T-helper 2 cell treated with Interferon-gamma antibody and Interleukin-4, amounts not matched to agents 5 μg/mL and 100 μg/mL, for 36 hours (primary cell): ENCODE measurements at regions not wholly inside any gene's neighbourhood (a gene's known extent, or its start where the extent isn't known, plus 50 kb on each side); places are given as distances from the start of the nearest gene placed in this dataset.
"Not testable (repeated sequence)": the region's sequence is repeated elsewhere in the genome, so short reads cannot be mapped to it uniquely, and the experiment has no call there.

Experiments used
- DNase-seq: peaks from one replicate; pipeline ENCODE4 v3.0.0; 2021; ENCODE audit warnings: low spot score
- H3K27ac Mint-ChIP-seq: one replicate; pipeline ENCODE4 v1.8.0; 2021; ENCODE audit warnings: mild to moderate bottlenecking, mixed read lengths
- H3K27me3 Mint-ChIP-seq: one replicate; pipeline ENCODE4 v1.8.0; 2021; ENCODE audit warnings: low read depth, mixed read lengths
- H3K36me3 Mint-ChIP-seq: one replicate; pipeline ENCODE4 v1.8.0; 2021; ENCODE audit warnings: low read depth, mixed read lengths
- H3K4me1 Mint-ChIP-seq: one replicate; pipeline ENCODE4 v1.8.0; 2021; ENCODE audit warnings: low read depth, mixed read lengths
- H3K4me3 Mint-ChIP-seq: one replicate; pipeline ENCODE4 v1.8.0; 2022; ENCODE audit warnings: mild to moderate bottlenecking, moderate library complexity, mixed read lengths
- H3K9me3 Mint-ChIP-seq: one replicate; pipeline ENCODE4 v1.8.0; 2021; ENCODE audit warnings: mixed read lengths

- Mint-ChIP-seq H3K27me3 (peaks cover 3% of the 10 kb centered on the region), H3K36me3 (no peaks in the 10 kb centered on the region), H3K4me1 (no peaks in the 10 kb centered on the region), H3K9me3 (no peaks in the 10 kb centered on the region), H3K27ac (no peak overlapping the region), H3K4me3 (no peak overlapping the region)
- DNase-seq, result no peak
Measured at GRCh38 chrX:21168401-21169160, 205.6 kb upstream of the CNKSR2 start.

GRCh38 chrX:21171181-21171580 lies 203.0 kb upstream of the CNKSR2 start:
- Mint-ChIP-seq H3K9me3 (no peaks in the 10 kb centered on the region), H3K36me3 (no peaks in the 10 kb centered on the region), H3K27ac (no peak overlapping the region), H3K27me3 (no peaks in the 10 kb centered on the region), H3K4me3 (no peak overlapping the region), H3K4me1 (no peaks in the 10 kb centered on the region)
- DNase-seq, result no peak

- no peaks in the 10 kb centered on the region for H3K9me3 Mint-ChIP-seq
- no peaks in the 10 kb centered on the region for H3K27me3 Mint-ChIP-seq
- no peak for DNase-seq
- no peaks in the 10 kb centered on the region for H3K4me1 Mint-ChIP-seq
- H3K27ac Mint-ChIP-seq, result no peak overlapping the region
- H3K36me3 Mint-ChIP-seq, result no peaks in the 10 kb centered on the region
- no peak overlapping the region for H3K4me3 Mint-ChIP-seq
Measured at GRCh38 chrX:21174439-21174838, 199.8 kb upstream of the CNKSR2 start.

GRCh38 chrX:21176921-21177571 lies 197.2 kb upstream of the CNKSR2 start:
- Mint-ChIP-seq H3K27ac (no peak overlapping the region), H3K4me1 (no peaks in the 10 kb centered on the region), H3K36me3 (no peaks in the 10 kb centered on the region), H3K27me3 (no peaks in the 10 kb centered on the region), H3K9me3 (no peaks in the 10 kb centered on the region), H3K4me3 (no peak overlapping the region)
- DNase-seq, result no peak

GRCh38 chrX:21181232-21181853 lies 192.9 kb upstream of the CNKSR2 start:
- Mint-ChIP-seq H3K4me1 (no peaks in the 10 kb centered on the region), H3K27me3 (no peaks in the 10 kb centered on the region), H3K27ac (no peak overlapping the region), H3K9me3 (no peaks in the 10 kb centered on the region), H3K4me3 (no peak overlapping the region), H3K36me3 (no peaks in the 10 kb centered on the region)
- DNase-seq, result no peak

- Mint-ChIP-seq H3K9me3 (no peaks in the 10 kb centered on the region), H3K4me3 (no peak overlapping the region), H3K27ac (no peak overlapping the region), H3K4me1 (no peaks in the 10 kb centered on the region), H3K36me3 (no peaks in the 10 kb centered on the region), H3K27me3 (no peaks in the 10 kb centered on the region)
- DNase-seq, result no peak
Measured at GRCh38 chrX:21193196-21193595, 181.0 kb upstream of the CNKSR2 start.

GRCh38 chrX:21194526-21194925 lies 179.7 kb upstream of the CNKSR2 start:
- no peaks in the 10 kb centered on the region for H3K36me3 Mint-ChIP-seq
- DNase-seq, result no peak

GRCh38 chrX:21207080-21207479 lies 167.1 kb upstream of the CNKSR2 start:
- Mint-ChIP-seq H3K27me3 (no peaks in the 10 kb centered on the region), H3K4me1 (no peaks in the 10 kb centered on the region)

More at GRCh38 chrX:21194526-21194925, 179.7 kb upstream of the CNKSR2 start:
- H3K9me3 Mint-ChIP-seq, result no peaks in the 10 kb centered on the region
- no peak overlapping the region for H3K27ac Mint-ChIP-seq
- no peaks in the 10 kb centered on the region for H3K4me1 Mint-ChIP-seq
- H3K4me3 Mint-ChIP-seq, result no peak overlapping the region
- no peaks in the 10 kb centered on the region for H3K27me3 Mint-ChIP-seq

GRCh38 chrX:21219208-21219607 lies 155.0 kb upstream of the CNKSR2 start:
- H3K27me3 Mint-ChIP-seq, DNase-seq, H3K4me1 Mint-ChIP-seq, H3K27ac Mint-ChIP-seq, H3K4me3 Mint-ChIP-seq, H3K36me3 Mint-ChIP-seq: not testable (repeated sequence)
- H3K9me3 Mint-ChIP-seq, result peaks cover 11% of the 10 kb centered on the region

More at GRCh38 chrX:21207080-21207479, 167.1 kb upstream of the CNKSR2 start:
- no peak overlapping the region for H3K4me3 Mint-ChIP-seq
- no peaks in the 10 kb centered on the region for H3K36me3 Mint-ChIP-seq
- no peaks in the 10 kb centered on the region for H3K9me3 Mint-ChIP-seq
- no peak for DNase-seq
- H3K27ac Mint-ChIP-seq, result no peak overlapping the region

GRCh38 chrX:21225643-21226042 lies 148.6 kb upstream of the CNKSR2 start:
- H3K27ac Mint-ChIP-seq, result no peak overlapping the region
- no peaks in the 10 kb centered on the region for H3K4me1 Mint-ChIP-seq
- H3K9me3 Mint-ChIP-seq, result peaks cover 11% of the 10 kb centered on the region
- H3K4me3 Mint-ChIP-seq, result no peak overlapping the region
- H3K27me3 Mint-ChIP-seq, result no peaks in the 10 kb centered on the region
- no peak for DNase-seq
- no peaks in the 10 kb centered on the region for H3K36me3 Mint-ChIP-seq

GRCh38 chrX:21228974-21229373 lies 145.2 kb upstream of the CNKSR2 start:
- H3K36me3 Mint-ChIP-seq, H3K4me1 Mint-ChIP-seq, H3K4me3 Mint-ChIP-seq, H3K27ac Mint-ChIP-seq, H3K27me3 Mint-ChIP-seq, H3K9me3 Mint-ChIP-seq, DNase-seq: not testable (repeated sequence)

GRCh38 chrX:21255032-21255618 lies 119.1 kb upstream of the CNKSR2 start:
- Mint-ChIP-seq H3K9me3 (no peaks in the 10 kb centered on the region), H3K36me3 (no peaks in the 10 kb centered on the region), H3K4me1 (no peaks in the 10 kb centered on the region), H3K27me3 (no peaks in the 10 kb centered on the region), H3K27ac (no peak overlapping the region), H3K4me3 (no peak overlapping the region)
- DNase-seq, result no peak

- H3K4me3 Mint-ChIP-seq, result no peak overlapping the region
- no peaks in the 10 kb centered on the region for H3K4me1 Mint-ChIP-seq
- no peaks in the 10 kb centered on the region for H3K36me3 Mint-ChIP-seq
- H3K27me3 Mint-ChIP-seq, result no peaks in the 10 kb centered on the region
- H3K27ac Mint-ChIP-seq, result no peak overlapping the region
- no peak for DNase-seq
- no peaks in the 10 kb centered on the region for H3K9me3 Mint-ChIP-seq
Measured at GRCh38 chrX:21266949-21267348, 107.3 kb upstream of the CNKSR2 start.

GRCh38 chrX:21276736-21277433 lies 97.3 kb upstream of the CNKSR2 start:
- no peak overlapping the region for H3K27ac Mint-ChIP-seq
- no peaks in the 10 kb centered on the region for H3K9me3 Mint-ChIP-seq
- no peak overlapping the region for H3K4me3 Mint-ChIP-seq
- no peak for DNase-seq
- no peaks in the 10 kb centered on the region for H3K36me3 Mint-ChIP-seq
- H3K4me1 Mint-ChIP-seq, result no peaks in the 10 kb centered on the region
- no peaks in the 10 kb centered on the region for H3K27me3 Mint-ChIP-seq
